Fibroblast of lung (primary cell): ENCODE measurements at regions not wholly inside any gene's neighbourhood (a gene's known extent, or its start where the extent isn't known, plus 50 kb on each side); places are given as distances from the start of the nearest gene placed in this dataset.

Experiments used
- EZH2 ChIP-seq: IDR thresholded peaks from 2 replicates; pipeline ENCODE4 v1.5.1; 2012; ENCODE audit warnings: low read length, control low read depth, mild to moderate bottlenecking; ENCODE audit errors: missing control alignments
- TF ChIP-seq, protein P1 (sequence below), 2 donors: IDR thresholded peaks in 1 of 2; conservative IDR thresholded peaks in 1 of 2; 1 replicate in 1 of 2; 2 replicates in 1 of 2; pipeline ENCODE4 v1.5.1; 2011 to 2012; ENCODE audit warnings: low read length in 2 of 2, control low read depth in 1 of 2, inconsistent platforms in 1 of 2, low read depth in 1 of 2, mild to moderate bottlenecking in 1 of 2

DNA sequence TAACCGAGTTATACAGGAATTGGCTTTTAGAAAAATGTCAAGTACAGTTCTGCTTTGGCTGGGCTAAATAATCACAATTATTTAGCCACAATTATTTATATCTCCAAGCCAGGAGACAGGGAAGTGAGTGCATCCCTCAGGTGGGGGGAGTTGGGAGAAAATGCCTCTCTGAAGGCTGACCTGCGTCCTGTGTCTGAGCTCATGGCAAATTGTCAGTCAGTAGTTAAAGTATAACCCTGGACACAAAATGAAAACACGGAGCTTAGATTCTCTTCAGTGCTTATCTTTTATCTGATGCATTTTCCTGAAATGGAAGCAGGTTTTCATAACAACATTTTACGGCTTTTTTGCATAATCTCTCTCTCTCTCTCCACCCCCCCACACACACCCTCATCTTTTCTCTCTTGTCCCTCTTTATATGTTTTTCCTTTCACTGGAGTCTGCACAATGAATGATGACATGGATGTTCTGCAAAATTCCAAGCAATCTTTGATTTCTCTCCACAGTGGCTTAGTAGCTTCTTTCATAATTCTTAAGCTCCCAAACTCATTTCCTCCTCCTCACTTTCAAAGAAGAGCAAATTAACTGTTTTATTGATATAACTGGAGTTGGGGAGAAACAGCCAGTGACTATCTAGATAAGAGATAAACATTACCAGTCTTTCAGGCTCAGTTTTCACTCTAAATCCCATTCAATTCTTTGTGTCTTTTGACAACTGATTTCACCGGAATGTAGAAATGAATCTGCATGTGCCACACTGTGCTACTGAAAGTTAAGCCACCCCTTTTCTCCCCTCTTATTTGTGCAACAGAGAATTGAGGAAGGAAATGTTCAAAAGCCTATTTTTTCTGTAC lies 521.4 kb upstream of the GHITM start:
- TF ChIP-seq, protein P1, sequence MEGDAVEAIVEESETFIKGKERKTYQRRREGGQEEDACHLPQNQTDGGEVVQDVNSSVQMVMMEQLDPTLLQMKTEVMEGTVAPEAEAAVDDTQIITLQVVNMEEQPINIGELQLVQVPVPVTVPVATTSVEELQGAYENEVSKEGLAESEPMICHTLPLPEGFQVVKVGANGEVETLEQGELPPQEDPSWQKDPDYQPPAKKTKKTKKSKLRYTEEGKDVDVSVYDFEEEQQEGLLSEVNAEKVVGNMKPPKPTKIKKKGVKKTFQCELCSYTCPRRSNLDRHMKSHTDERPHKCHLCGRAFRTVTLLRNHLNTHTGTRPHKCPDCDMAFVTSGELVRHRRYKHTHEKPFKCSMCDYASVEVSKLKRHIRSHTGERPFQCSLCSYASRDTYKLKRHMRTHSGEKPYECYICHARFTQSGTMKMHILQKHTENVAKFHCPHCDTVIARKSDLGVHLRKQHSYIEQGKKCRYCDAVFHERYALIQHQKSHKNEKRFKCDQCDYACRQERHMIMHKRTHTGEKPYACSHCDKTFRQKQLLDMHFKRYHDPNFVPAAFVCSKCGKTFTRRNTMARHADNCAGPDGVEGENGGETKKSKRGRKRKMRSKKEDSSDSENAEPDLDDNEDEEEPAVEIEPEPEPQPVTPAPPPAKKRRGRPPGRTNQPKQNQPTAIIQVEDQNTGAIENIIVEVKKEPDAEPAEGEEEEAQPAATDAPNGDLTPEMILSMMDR (conservative IDR thresholded peaks at IDR 0.05 in 1 of 2, IDR thresholded peaks at IDR 0.05 in 1 of 2; ENCODE audit: low read depth in 1 of 2, low read length in 2 of 2) = no peak
- no peak for TF ChIP-seq EZH2
